Natural killer cell treated with Interleukin-12 subunit alpha and Interleukin-12 subunit beta and Interleukin-15 and Interleukin-18, amount 100 ng/mL, for 72 hours (primary cell): ENCODE measurements at regions not wholly inside any gene's neighbourhood (a gene's known extent, or its start where the extent isn't known, plus 50 kb on each side); places are given as distances from the start of the nearest gene placed in this dataset.
"Not testable (repeated sequence)": the region's sequence is repeated elsewhere in the genome, so short reads cannot be mapped to it uniquely, and the experiment has no call there.

Experiments
- ATAC-seq, 2 donors: fragments of 150-1000 bp; cut with Tn5 transposase in 1 of 2; sonication (Bioruptor Pico), chemical (Tn5 transposase) in 1 of 2; 2 replicates each; pipeline ENCODE4 v1.10.0; 2021
- DNase-seq: peaks from one replicate; pipeline ENCODE4 v3.0.0; 2022; ENCODE audit warnings: low spot score
- H3K27ac Mint-ChIP-seq, 2 donors: 1 replicate in 1 of 2; 2 replicates in 1 of 2; pipeline ENCODE4 v1.8.0; 2022; ENCODE audit warnings: mixed read lengths in 2 of 2, mild to moderate bottlenecking in 1 of 2, moderate library complexity in 1 of 2
- H3K27me3 Mint-ChIP-seq, 2 donors: 1 replicate in 1 of 2; 2 replicates in 1 of 2; pipeline ENCODE4 v1.8.0; 2022; ENCODE audit warnings: mixed read lengths in 2 of 2
- H3K36me3 Mint-ChIP-seq: one replicate; pipeline ENCODE4 v1.8.0; 2022; ENCODE audit warnings: mixed read lengths
- H3K4me1 Mint-ChIP-seq, 2 donors: 1 replicate in 1 of 2; 2 replicates in 1 of 2; pipeline ENCODE4 v1.8.0; 2022; ENCODE audit warnings: low read depth in 2 of 2, mixed read lengths in 2 of 2, mild to moderate bottlenecking in 1 of 2
- H3K4me3 Mint-ChIP-seq: one replicate; pipeline ENCODE4 v1.8.0; 2022; ENCODE audit warnings: mixed read lengths
- H3K9me3 Mint-ChIP-seq: 2 replicates; pipeline ENCODE4 v1.8.0; 2022; ENCODE audit warnings: mixed read lengths

GRCh38 chr1:82065916-82066315, 265.2 kb downstream of the ADGRL2 start:
- DNase-seq = no peak
- Mint-ChIP-seq H3K9me3 (peaks cover 9% of the 10 kb centered on the region), H3K27me3 (no peaks in the 10 kb centered on the region), H3K27ac (no peak overlapping the region), H3K4me1 (no peaks in the 10 kb centered on the region), H3K36me3 (peaks cover 6% of the 10 kb centered on the region), H3K4me3 (no peak overlapping the region)
- ATAC-seq = no peak

- Mint-ChIP-seq H3K4me1 (no peaks in the 10 kb centered on the region), H3K4me3 (no peak overlapping the region), H3K27ac (no peak overlapping the region), H3K9me3 (peaks cover 9% of the 10 kb centered on the region), H3K36me3 (peaks cover under 1% of the 10 kb centered on the region), H3K27me3 (no peaks in the 10 kb centered on the region)
- DNase-seq (no peak), ATAC-seq (no peak)
Measured at GRCh38 chr1:82064691-82065090, 264.0 kb downstream of the ADGRL2 start.

GRCh38 chr1:82062206-82062605, 261.5 kb downstream of the ADGRL2 start:
- Mint-ChIP-seq H3K9me3 (peaks cover 9% of the 10 kb centered on the region), H3K4me1 (no peaks in the 10 kb centered on the region), H3K27me3 (no peaks in the 10 kb centered on the region), H3K4me3 (no peak overlapping the region), H3K27ac (no peak overlapping the region), H3K36me3 (no peaks in the 10 kb centered on the region)
- no peak for ATAC-seq
- DNase-seq = no peak

GRCh38 chr1:82059959-82060358, 259.2 kb downstream of the ADGRL2 start:
- no peak for ATAC-seq
- H3K27ac Mint-ChIP-seq = no peak overlapping the region
- no peak for DNase-seq
- no peaks in the 10 kb centered on the region for H3K4me1 Mint-ChIP-seq
- no peaks in the 10 kb centered on the region for H3K27me3 Mint-ChIP-seq
- H3K4me3 Mint-ChIP-seq = no peak overlapping the region
- peaks cover 12% of the 10 kb centered on the region for H3K9me3 Mint-ChIP-seq
- H3K36me3 Mint-ChIP-seq = peaks cover 12% of the 10 kb centered on the region

- DNase-seq (no peak), ATAC-seq (no peak)
- H3K36me3 Mint-ChIP-seq = peaks cover 14% of the 10 kb centered on the region
- no peaks in the 10 kb centered on the region for H3K4me1 Mint-ChIP-seq
- peaks cover 7% of the 10 kb centered on the region for H3K9me3 Mint-ChIP-seq
- H3K4me3 Mint-ChIP-seq = no peak overlapping the region
- H3K27ac Mint-ChIP-seq = no peak overlapping the region
- no peaks in the 10 kb centered on the region for H3K27me3 Mint-ChIP-seq
Measured at GRCh38 chr1:82057011-82057410, 256.3 kb downstream of the ADGRL2 start.

GRCh38 chr1:82055375-82055774, 254.6 kb downstream of the ADGRL2 start:
- H3K36me3 Mint-ChIP-seq = peaks cover 14% of the 10 kb centered on the region
- not testable (repeated sequence) for ATAC-seq, H3K4me1 Mint-ChIP-seq, H3K27me3 Mint-ChIP-seq, DNase-seq, H3K4me3 Mint-ChIP-seq, H3K27ac Mint-ChIP-seq
- H3K9me3 Mint-ChIP-seq = peaks cover 14% of the 10 kb centered on the region

- no peak for ATAC-seq
Measured at GRCh38 chr1:82052563-82052962, 251.8 kb downstream of the ADGRL2 start.

GRCh38 chr1:82048596-82048995, 247.9 kb downstream of the ADGRL2 start:
- H3K27ac Mint-ChIP-seq = no peak overlapping the region
- DNase-seq = no peak
- H3K4me3 Mint-ChIP-seq = no peak overlapping the region
- H3K9me3 Mint-ChIP-seq = peaks cover 13% of the 10 kb centered on the region
- H3K27me3 Mint-ChIP-seq = no peaks in the 10 kb centered on the region
- no peak for ATAC-seq
- no peaks in the 10 kb centered on the region for H3K36me3 Mint-ChIP-seq
- H3K4me1 Mint-ChIP-seq = no peaks in the 10 kb centered on the region

More at GRCh38 chr1:82052563-82052962, 251.8 kb downstream of the ADGRL2 start:
- peaks cover 14% of the 10 kb centered on the region for H3K36me3 Mint-ChIP-seq
- H3K4me1 Mint-ChIP-seq = no peaks in the 10 kb centered on the region
- DNase-seq = no peak
- no peak overlapping the region for H3K4me3 Mint-ChIP-seq
- no peak overlapping the region for H3K27ac Mint-ChIP-seq
- H3K27me3 Mint-ChIP-seq = no peaks in the 10 kb centered on the region
- peaks cover 17% of the 10 kb centered on the region for H3K9me3 Mint-ChIP-seq

- Mint-ChIP-seq H3K9me3 (peaks cover 9% of the 10 kb centered on the region), H3K4me3 (no peak overlapping the region), H3K36me3 (peaks cover 4% of the 10 kb centered on the region), H3K27ac (no peak overlapping the region), H3K27me3 (no peaks in the 10 kb centered on the region), H3K4me1 (no peaks in the 10 kb centered on the region)
- DNase-seq (no peak), ATAC-seq (no peak)
Measured at GRCh38 chr1:82045221-82045620, 244.5 kb downstream of the ADGRL2 start.

GRCh38 chr1:82044536-82044935, 243.8 kb downstream of the ADGRL2 start:
- no peaks in the 10 kb centered on the region for H3K27me3 Mint-ChIP-seq
- H3K9me3 Mint-ChIP-seq = peaks cover 12% of the 10 kb centered on the region
- no peak for ATAC-seq
- H3K4me3 Mint-ChIP-seq = no peak overlapping the region
- DNase-seq = no peak
- no peaks in the 10 kb centered on the region for H3K4me1 Mint-ChIP-seq
- H3K27ac Mint-ChIP-seq = no peak overlapping the region
- H3K36me3 Mint-ChIP-seq = peaks cover 4% of the 10 kb centered on the region

- Mint-ChIP-seq H3K4me3 (no peak overlapping the region), H3K36me3 (peaks cover 4% of the 10 kb centered on the region), H3K27me3 (no peaks in the 10 kb centered on the region), H3K4me1 (no peaks in the 10 kb centered on the region), H3K27ac (no peak overlapping the region), H3K9me3 (peaks cover 12% of the 10 kb centered on the region)
- no peak for ATAC-seq
- no peak for DNase-seq
Measured at GRCh38 chr1:82044111-82044510, 243.4 kb downstream of the ADGRL2 start.

- H3K27ac Mint-ChIP-seq = no peak overlapping the region
- DNase-seq (no peak), ATAC-seq (no peak)
- no peak overlapping the region for H3K4me3 Mint-ChIP-seq
- H3K27me3 Mint-ChIP-seq = no peaks in the 10 kb centered on the region
- peaks cover 4% of the 10 kb centered on the region for H3K36me3 Mint-ChIP-seq
- peaks cover 8% of the 10 kb centered on the region for H3K9me3 Mint-ChIP-seq
- H3K4me1 Mint-ChIP-seq = no peaks in the 10 kb centered on the region
Measured at GRCh38 chr1:82042306-82043060, 241.7 kb downstream of the ADGRL2 start.
